Small intestine (tissue), 7 donors: ENCODE measurements at regions not wholly inside any gene's neighbourhood (a gene's known extent, or its start where the extent isn't known, plus 50 kb on each side); places are given as distances from the start of the nearest gene placed in this dataset.
A peak's percentile ranks its signal among the peaks of the same experiment; 100 is the strongest.

Experiments used
- DNase-seq, 2 donors: peaks; one replicate each; pipeline versions ENCODE4 v3.0.0 to v3.0.0-alpha.2; 2013
- FAIRE-seq: peaks from 2 replicates; lab custom pipeline; 2012; peaks lifted over from hg19 to GRCh38; lab: Jason Lieb, UNC
- H3K27ac ChIP-seq, 3 donors: one replicate each; pipeline ENCODE4 v1.5.1; 2013; ENCODE audit warnings: low read length in 2 of 3, mild to moderate bottlenecking in 2 of 3, control low read depth in 1 of 3, inconsistent platforms in 1 of 3, low read depth in 1 of 3, moderate library complexity in 1 of 3
- H3K27me3 ChIP-seq, 3 donors: one replicate each; pipeline ENCODE4 v1.6.1; 2013; ENCODE audit warnings: low read length in 3 of 3, inconsistent platforms in 1 of 3; ENCODE audit not compliant: control insufficient read depth in 3 of 3, insufficient read depth in 3 of 3
- H3K36me3 ChIP-seq, 3 donors: one replicate each; pipeline ENCODE4 v1.6.1; 2013; ENCODE audit warnings: low read length in 3 of 3, inconsistent platforms in 1 of 3, low read depth in 1 of 3, mild to moderate bottlenecking in 1 of 3, moderate library complexity in 1 of 3; ENCODE audit not compliant: control insufficient read depth in 3 of 3, insufficient read depth in 2 of 3
- H3K4me1 ChIP-seq, 3 donors: one replicate each; pipeline ENCODE4 v1.6.1; 2013; ENCODE audit warnings: low read length in 2 of 3, inconsistent platforms in 1 of 3, low read depth in 1 of 3, mild to moderate bottlenecking in 1 of 3, moderate library complexity in 1 of 3; ENCODE audit not compliant: control insufficient read depth in 3 of 3, insufficient read depth in 2 of 3
- H3K4me3 ChIP-seq, 3 donors: one replicate each; pipeline ENCODE4 v1.5.1; 2013; ENCODE audit warnings: low read length in 3 of 3, control low read depth in 1 of 3, inconsistent platforms in 1 of 3, low read depth in 1 of 3, mild to moderate bottlenecking in 1 of 3, moderate library complexity in 1 of 3
- H3K9me3 ChIP-seq, 2 donors: one replicate each; pipeline ENCODE4 v1.6.1; 2013; ENCODE audit warnings: low read depth in 1 of 2, low read length in 1 of 2; ENCODE audit not compliant: control insufficient read depth in 2 of 2, insufficient read depth in 1 of 2
- WGBS, 3 donors: extraction: QIAGEN DNeasy Blood & Tissue Kit; methylation state at CpG; one replicate each; pipeline ENCODE4 v1.1.7; 2013; 5-methylcytosine and 5-hydroxymethylcytosine counted together
- donor health status: healthy with polysubstance abuse.
- donor health status: control.
- donor health status: control.
- donor health status: Bipolar disorder and iron deficiency.
- donor health status: healthy.

- FAIRE-seq (no peak), DNase-seq (no peak)
- Histone ChIP-seq H3K4me1 (no peaks in the 10 kb centered on the region), H3K27me3 (no peaks in the 10 kb centered on the region), H3K9me3 (peaks cover 0 to 2% of the 10 kb centered on the region in 2 donors), H3K4me3 (no peak overlapping the region), H3K27ac (no peak overlapping the region), H3K36me3 (no peaks in the 10 kb centered on the region)
- 40 to 65% (median 46%) methylated on average over 3 of the region's 3 CpGs for WGBS, 3 donors
These were observed 1062.9 kb upstream of the GHITM start for GRCh38 chr10:83076443-83076842.

GRCh38 chr10:83078160-83078559, 1061.1 kb upstream of the GHITM start:
- FAIRE-seq: no peak
- Histone ChIP-seq H3K36me3 (no peaks in the 10 kb centered on the region), H3K27me3 (no peaks in the 10 kb centered on the region), H3K27ac (no peak overlapping the region), H3K4me1 (no peaks in the 10 kb centered on the region), H3K4me3 (no peak overlapping the region), H3K9me3 (peaks cover 0 to 6% of the 10 kb centered on the region in 2 donors)
- DNase-seq: no peak
- 64 to 83% (median 65%) methylated on average over 1 of the region's 1 CpG for WGBS, 3 donors

- Histone ChIP-seq H3K4me1 (no peaks in the 10 kb centered on the region), H3K9me3 (peaks cover 0 to 6% of the 10 kb centered on the region in 2 donors), H3K36me3 (no peaks in the 10 kb centered on the region), H3K4me3 (no peak overlapping the region), H3K27ac (no peak overlapping the region), H3K27me3 (no peaks in the 10 kb centered on the region)
- FAIRE-seq (no peak), DNase-seq (no peak)
- WGBS, 3 donors: 64 to 84% (median 84%) methylated on average over 3 of the region's 3 CpGs
These were observed 1060.7 kb upstream of the GHITM start for GRCh38 chr10:83078645-83079044.

GRCh38 chr10:83083831-83084230, 1055.5 kb upstream of the GHITM start:
- Histone ChIP-seq H3K27me3 (no peaks in the 10 kb centered on the region), H3K4me1 (no peaks in the 10 kb centered on the region), H3K4me3 (no peak overlapping the region), H3K27ac (no peak overlapping the region), H3K36me3 (no peaks in the 10 kb centered on the region), H3K9me3 (peaks cover 0 to 6% of the 10 kb centered on the region in 2 donors)
- FAIRE-seq (no peak), DNase-seq (peak in 1 of 2 donors; percentile 4)

GRCh38 chr10:83089335-83089734, 1050.0 kb upstream of the GHITM start:
- whole genome bisulfite sequencing, 3 donors: 62 to 74% (median 67%) methylated on average over 3 of the region's 3 CpGs
- no peak for FAIRE-seq
- H3K36me3 ChIP-seq: no peaks in the 10 kb centered on the region

GRCh38 chr10:83104616-83105015, 1034.7 kb upstream of the GHITM start:
- 50 to 70% (median 61%) methylated on average over 3 of the region's 3 CpGs for WGBS, 3 donors
- Histone ChIP-seq H3K4me3 (no peak overlapping the region), H3K27ac (no peak overlapping the region), H3K36me3 (no peaks in the 10 kb centered on the region), H3K9me3 (peaks cover 0 to 13% of the 10 kb centered on the region in 2 donors), H3K27me3 (no peaks in the 10 kb centered on the region), H3K4me1 (no peaks in the 10 kb centered on the region)
- no peak for DNase-seq
- no peak for FAIRE-seq

More at GRCh38 chr10:83089335-83089734, 1050.0 kb upstream of the GHITM start:
- peaks cover 0 to 7% of the 10 kb centered on the region in 2 donors for H3K9me3 ChIP-seq
- no peak overlapping the region for H3K27ac ChIP-seq
- no peaks in the 10 kb centered on the region for H3K27me3 ChIP-seq
- H3K4me1 ChIP-seq: no peaks in the 10 kb centered on the region
- DNase-seq: no peak
- no peak overlapping the region for H3K4me3 ChIP-seq

GRCh38 chr10:83108565-83109333, 1030.6 kb upstream of the GHITM start:
- Histone ChIP-seq H3K27ac (no peak overlapping the region), H3K4me3 (no peak overlapping the region), H3K27me3 (no peaks in the 10 kb centered on the region), H3K36me3 (no peaks in the 10 kb centered on the region), H3K9me3 (peaks cover 0 to 13% of the 10 kb centered on the region in 2 donors), H3K4me1 (no peaks in the 10 kb centered on the region)
- WGBS, 3 donors: 67 to 79% (median 69%) methylated on average over 7 of the region's 7 CpGs
- FAIRE-seq (no peak), DNase-seq (no peak)

GRCh38 chr10:83119346-83119745, 1020.0 kb upstream of the GHITM start:
- FAIRE-seq: no peak
- Histone ChIP-seq H3K27me3 (no peaks in the 10 kb centered on the region), H3K9me3 (no peaks in the 10 kb centered on the region), H3K36me3 (no peaks in the 10 kb centered on the region), H3K27ac (no peak overlapping the region), H3K4me1 (no peaks in the 10 kb centered on the region), H3K4me3 (no peak overlapping the region)
- no peak for DNase-seq
- 64 to 76% (median 73%) methylated on average over 1 of the region's 1 CpG for WGBS, 3 donors

- FAIRE-seq: no peak
- Histone ChIP-seq H3K27me3 (no peaks in the 10 kb centered on the region), H3K4me3 (no peak overlapping the region), H3K36me3 (no peaks in the 10 kb centered on the region), H3K27ac (no peak overlapping the region), H3K4me1 (no peaks in the 10 kb centered on the region), H3K9me3 (no peaks in the 10 kb centered on the region)
- DNase-seq: no peak
- WGBS, 3 donors: 40 to 73% (median 63%) methylated on average over 2 of the region's 2 CpGs
These were observed 1017.0 kb upstream of the GHITM start for GRCh38 chr10:83122336-83122735.
